ENCODE measurements at regions not wholly inside any gene's neighbourhood (a gene's known extent, or its start where the extent isn't known, plus 50 kb on each side); places are given as distances from the start of the nearest gene placed in this dataset.

- Histone ChIP-seq H2AFZ (ENCODE audit: low read length) (no peak overlapping the region), H3K4me1 (ENCODE audit: insufficient read depth, low read length, poor library complexity, severe bottlenecking) (no peaks in the 10 kb centered on the region), H4K20me1 (ENCODE audit: insufficient read depth, low read length) (no peaks in the 10 kb centered on the region), H3K36me3 (ENCODE audit: insufficient read depth, low read length) (no peaks in the 10 kb centered on the region), H3K79me2 (ENCODE audit: insufficient read depth, low read depth, low read length) (no peaks in the 10 kb centered on the region), H3K4me2 (ENCODE audit: low read length) (no peak overlapping the region), H3K4me3 (ENCODE audit: low read depth, low read length, poor library complexity, severe bottlenecking) (no peak overlapping the region), H3K9me3 (ENCODE audit: low read length) (no peaks in the 10 kb centered on the region), H3K9me2 (ENCODE audit: insufficient read depth, low read length) (no peaks in the 10 kb centered on the region), H3K27ac (ENCODE audit: low read depth, low read length, poor library complexity, severe bottlenecking) (no peak overlapping the region)
- no peak for DNase-seq (ENCODE audit: low spot score)
- intact Hi-C loops (cut with micrococcal nuclease; ENCODE audit: unreplicated experiment), result no loop called here
- TF ChIP-seq CTCF (conservative IDR thresholded peaks at IDR 0.05; ENCODE audit: low read length) (no peak), EZH2phosphoT487 (IDR thresholded peaks at IDR 0.05; ENCODE audit: borderline replicate concordance, low read depth, low read length) (no peak)
- no TSS peak for BruUV-seq (replicated peaks)
- CTCF ChIA-PET (ENCODE audit: unreplicated experiment), result no interaction called here
- POLR2A ChIA-PET, result no interaction called here
Observed at GRCh38 chrX:63488546-63489373, 137.6 kb upstream of the SPIN4 start.

DNA sequence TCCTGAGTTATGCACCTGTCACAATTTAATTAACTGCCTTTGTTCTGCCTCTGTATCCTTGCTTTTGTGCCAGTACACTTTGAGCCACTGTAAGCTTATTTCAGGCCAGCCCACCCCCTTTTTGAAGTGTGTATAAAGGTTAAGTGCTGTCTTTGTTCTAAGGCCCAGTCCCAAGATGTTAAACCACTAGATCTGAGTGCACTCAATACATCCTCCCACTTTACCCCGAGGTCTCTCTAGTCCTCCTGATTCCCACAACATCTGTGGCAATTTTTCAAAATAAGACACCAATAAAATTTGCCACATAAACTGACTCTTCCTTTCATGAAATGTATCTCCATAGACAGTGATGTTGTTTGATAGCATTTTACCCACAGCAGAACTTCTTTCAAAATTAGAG lies 124.1 kb upstream of the SPIN4 start:
- H3K79me2 ChIP-seq (ENCODE audit: insufficient read depth, low read depth, low read length), result no peaks in the 10 kb centered on the region
- no peaks in the 10 kb centered on the region for H3K4me1 ChIP-seq (ENCODE audit: insufficient read depth, low read length, poor library complexity, severe bottlenecking)
- no peaks in the 10 kb centered on the region for H3K36me3 ChIP-seq (ENCODE audit: insufficient read depth, low read length)
- POLR2A ChIA-PET, result no interaction called here
- DNase-seq (ENCODE audit: low spot score), result peak; percentile 1
- H3K9me3 ChIP-seq (ENCODE audit: low read length), result no peaks in the 10 kb centered on the region
- intact Hi-C loops (cut with micrococcal nuclease; ENCODE audit: unreplicated experiment), result no loop called here
- no peak overlapping the region for H3K4me3 ChIP-seq (ENCODE audit: low read depth, low read length, poor library complexity, severe bottlenecking)
- H4K20me1 ChIP-seq (ENCODE audit: insufficient read depth, low read length), result no peaks in the 10 kb centered on the region
- CTCF ChIA-PET (ENCODE audit: unreplicated experiment), result no interaction called here
- no peak overlapping the region for H3K27ac ChIP-seq (ENCODE audit: low read depth, low read length, poor library complexity, severe bottlenecking)
- no peaks in the 10 kb centered on the region for H3K9me2 ChIP-seq (ENCODE audit: insufficient read depth, low read length)
- no peak overlapping the region for H3K4me2 ChIP-seq (ENCODE audit: low read length)
- no peak overlapping the region for H2AFZ ChIP-seq (ENCODE audit: low read length)
- TF ChIP-seq EZH2phosphoT487 (IDR thresholded peaks at IDR 0.05; ENCODE audit: borderline replicate concordance, low read depth, low read length) (no peak), CTCF (conservative IDR thresholded peaks at IDR 0.05; ENCODE audit: low read length) (no peak)
- no TSS peak for BruUV-seq (replicated peaks)

DNA sequence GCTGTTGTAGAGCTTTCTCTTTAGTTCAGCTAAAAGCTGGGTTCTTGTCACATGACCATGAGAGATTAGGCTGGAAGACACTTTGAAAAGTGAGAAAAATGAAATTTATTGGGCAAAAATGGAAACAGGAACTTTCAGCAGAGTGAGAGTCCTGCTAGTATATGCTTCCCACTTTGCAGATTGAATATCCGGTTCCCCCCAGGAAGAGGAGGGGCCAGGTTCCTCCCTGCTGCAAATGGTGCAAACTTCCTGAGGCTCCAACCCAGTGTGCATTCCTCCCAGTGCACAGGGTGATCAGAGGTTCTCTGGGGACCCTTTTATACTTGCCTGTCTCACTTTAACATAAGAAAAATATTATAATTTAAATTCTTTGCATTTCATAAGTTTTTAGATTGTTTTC lies 119.9 kb upstream of the SPIN4 start:
- no peak for TF ChIP-seq EZH2phosphoT487 (IDR thresholded peaks at IDR 0.05; ENCODE audit: borderline replicate concordance, low read depth, low read length)
- TF ChIP-seq CTCF (conservative IDR thresholded peaks at IDR 0.05; ENCODE audit: low read length), result no peak
- no peak for DNase-seq (ENCODE audit: low spot score)
- Histone ChIP-seq H3K4me3 (ENCODE audit: low read depth, low read length, poor library complexity, severe bottlenecking) (no peak overlapping the region), H3K27ac (ENCODE audit: low read depth, low read length, poor library complexity, severe bottlenecking) (no peak overlapping the region), H3K9me2 (ENCODE audit: insufficient read depth, low read length) (no peaks in the 10 kb centered on the region), H3K4me2 (ENCODE audit: low read length) (no peak overlapping the region), H3K4me1 (ENCODE audit: insufficient read depth, low read length, poor library complexity, severe bottlenecking) (no peaks in the 10 kb centered on the region), H2AFZ (ENCODE audit: low read length) (no peak overlapping the region), H4K20me1 (ENCODE audit: insufficient read depth, low read length) (no peaks in the 10 kb centered on the region), H3K79me2 (ENCODE audit: insufficient read depth, low read depth, low read length) (no peaks in the 10 kb centered on the region), H3K36me3 (ENCODE audit: insufficient read depth, low read length) (no peaks in the 10 kb centered on the region), H3K9me3 (ENCODE audit: low read length) (no peaks in the 10 kb centered on the region)
- intact Hi-C loops (cut with micrococcal nuclease; ENCODE audit: unreplicated experiment), result no loop called here
- BruUV-seq (replicated peaks), result no TSS peak
- ChIA-PET POLR2A (no interaction called here), CTCF (ENCODE audit: unreplicated experiment) (no interaction called here)

All from OCI-LY7 (cell line).